SU-DHL-6 (cell line): ENCODE measurements at regions not wholly inside any gene's neighbourhood (a gene's known extent, or its start where the extent isn't known, plus 50 kb on each side); places are given as distances from the start of the nearest gene placed in this dataset.

ENCODE experiments used
- EZH2phosphoT487 ChIP-seq: fragments of 200-600 bp; sonication (generic), shearing (Covaris generic); conservative IDR thresholded peaks from 2 replicates; pipeline ENCODE4 v1.6.1; 2018; ENCODE audit warnings: mild to moderate bottlenecking, antibody characterized with exemption, low read length, moderate library complexity, mixed read lengths
- TF ChIP-seq, protein P1 (sequence below): fragments of 200-600 bp; sonication (generic); IDR thresholded peaks from one replicate; pipeline ENCODE4 v1.5.1; 2017; ENCODE audit warnings: antibody characterized with exemption, mild to moderate bottlenecking, low read length, moderate library complexity; ENCODE audit not compliant: insufficient read depth, poor library complexity, severe bottlenecking

DNA sequence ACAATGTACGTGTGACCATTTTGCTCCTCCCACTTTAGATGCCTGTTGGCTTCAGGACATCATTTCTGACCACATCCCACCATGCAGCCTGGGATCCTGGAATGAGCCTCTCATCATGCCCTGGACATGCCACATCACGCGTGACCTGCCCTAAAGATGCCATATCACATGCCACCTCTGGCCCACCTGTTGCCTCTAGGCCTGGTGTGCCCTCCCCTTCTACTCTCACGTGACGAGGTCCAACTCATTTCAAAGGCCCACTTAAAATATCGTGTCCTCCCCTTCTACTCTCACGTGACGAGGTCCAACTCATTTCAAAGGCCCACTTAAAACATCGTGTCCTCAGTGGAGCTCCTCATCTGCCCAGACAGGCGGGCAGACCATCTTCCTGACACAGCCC is 254.9 kb downstream of the TEX36 start:
- TF ChIP-seq, protein P1, sequence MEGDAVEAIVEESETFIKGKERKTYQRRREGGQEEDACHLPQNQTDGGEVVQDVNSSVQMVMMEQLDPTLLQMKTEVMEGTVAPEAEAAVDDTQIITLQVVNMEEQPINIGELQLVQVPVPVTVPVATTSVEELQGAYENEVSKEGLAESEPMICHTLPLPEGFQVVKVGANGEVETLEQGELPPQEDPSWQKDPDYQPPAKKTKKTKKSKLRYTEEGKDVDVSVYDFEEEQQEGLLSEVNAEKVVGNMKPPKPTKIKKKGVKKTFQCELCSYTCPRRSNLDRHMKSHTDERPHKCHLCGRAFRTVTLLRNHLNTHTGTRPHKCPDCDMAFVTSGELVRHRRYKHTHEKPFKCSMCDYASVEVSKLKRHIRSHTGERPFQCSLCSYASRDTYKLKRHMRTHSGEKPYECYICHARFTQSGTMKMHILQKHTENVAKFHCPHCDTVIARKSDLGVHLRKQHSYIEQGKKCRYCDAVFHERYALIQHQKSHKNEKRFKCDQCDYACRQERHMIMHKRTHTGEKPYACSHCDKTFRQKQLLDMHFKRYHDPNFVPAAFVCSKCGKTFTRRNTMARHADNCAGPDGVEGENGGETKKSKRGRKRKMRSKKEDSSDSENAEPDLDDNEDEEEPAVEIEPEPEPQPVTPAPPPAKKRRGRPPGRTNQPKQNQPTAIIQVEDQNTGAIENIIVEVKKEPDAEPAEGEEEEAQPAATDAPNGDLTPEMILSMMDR = no peak
- TF ChIP-seq EZH2phosphoT487 = no peak
